ENCODE measurements at regions not wholly inside any gene's neighbourhood (a gene's known extent, or its start where the extent isn't known, plus 50 kb on each side); places are given as distances from the start of the nearest gene placed in this dataset.
"Not testable (repeated sequence)": the region's sequence is repeated elsewhere in the genome, so short reads cannot be mapped to it uniquely, and the experiment has no call there.

DNA sequence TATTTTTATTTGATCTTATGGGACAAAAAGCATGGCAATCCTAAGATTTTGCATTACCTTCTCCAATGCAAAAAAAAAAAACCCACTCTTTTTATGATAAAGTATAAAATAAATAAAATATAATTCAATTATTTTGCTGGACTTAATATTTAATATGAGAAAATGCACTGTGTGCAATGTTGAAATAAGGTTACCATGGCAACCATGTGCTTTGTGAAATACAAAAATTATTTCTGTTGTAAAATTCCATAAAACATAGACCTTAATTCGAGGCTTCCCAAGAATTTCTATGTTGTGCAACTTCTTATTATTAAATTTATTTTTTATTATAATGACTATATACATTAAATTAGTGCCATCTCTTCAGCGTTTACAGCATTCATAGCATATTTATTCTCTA is 989.5 kb downstream of the MRPL39 start:
- DNase-seq (no peak), ATAC-seq (ENCODE audit: poor library complexity) (no peak)
- intact Hi-C loops (cut with DNase I) = no loop called here

DNA sequence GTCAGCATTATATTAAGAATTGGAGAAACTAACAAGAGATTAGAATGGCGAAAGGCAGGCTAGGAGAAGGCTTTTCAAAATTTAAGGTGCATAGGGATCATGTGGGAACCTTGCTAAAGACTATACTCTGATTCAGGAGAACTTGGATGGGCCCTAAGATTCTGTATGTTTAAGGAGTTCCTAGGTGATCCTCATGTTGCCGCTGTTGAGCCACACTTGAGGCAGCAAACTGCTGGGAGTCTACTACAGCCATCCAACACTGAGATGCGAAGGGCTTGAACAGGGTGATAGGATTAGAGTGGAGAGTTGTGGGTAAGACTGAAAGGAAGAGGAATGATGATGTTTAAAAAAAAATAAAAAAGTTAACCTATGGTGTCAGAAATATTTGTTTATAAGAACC is 1013.2 kb downstream of the MRPL39 start:
- DNase-seq = no peak
- intact Hi-C loops (cut with DNase I) = no loop called here
- no peak for ATAC-seq (ENCODE audit: poor library complexity)

DNA sequence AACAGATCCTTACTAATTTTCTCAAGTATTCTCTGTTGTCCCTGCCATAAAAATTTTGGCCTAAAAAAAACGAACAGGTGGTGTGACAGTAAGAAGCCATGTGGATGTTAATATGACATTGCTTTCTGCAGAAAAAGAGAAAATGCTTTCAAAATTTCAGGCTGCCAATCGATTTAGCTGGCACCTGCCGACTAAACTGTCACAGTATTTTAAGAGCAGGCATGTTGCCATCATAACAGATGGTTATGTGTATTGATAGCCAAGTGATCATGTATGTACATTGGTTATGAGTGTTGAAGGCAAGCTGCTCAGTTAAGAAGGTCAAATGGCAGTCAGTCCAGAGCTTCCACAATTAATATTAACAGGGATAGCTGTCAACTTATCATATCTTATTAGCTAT is 1017.0 kb downstream of the MRPL39 start:
- no peak for DNase-seq
- intact Hi-C loops (cut with DNase I) = no loop called here
- ATAC-seq (ENCODE audit: poor library complexity) = no peak

DNA sequence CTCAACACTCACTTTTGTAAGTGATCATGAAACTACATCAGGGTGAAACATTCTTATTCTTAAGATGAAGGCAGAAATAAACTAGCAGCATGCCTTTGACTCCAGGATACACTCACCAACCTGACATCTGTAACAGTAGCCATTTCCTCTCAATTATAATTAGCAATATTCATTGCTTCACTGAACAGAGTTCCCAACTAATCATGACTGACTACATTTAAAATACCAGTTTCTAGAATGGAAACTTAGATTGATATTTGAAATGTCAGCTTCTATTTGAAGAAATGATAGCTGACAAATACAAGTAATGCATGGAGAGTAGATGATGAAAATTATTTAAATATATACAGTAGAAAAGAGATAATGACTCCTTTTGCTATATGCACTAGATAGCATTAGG is 1023.8 kb downstream of the MRPL39 start:
- no peak for ATAC-seq (ENCODE audit: poor library complexity)
- intact Hi-C loops (cut with DNase I) = no loop called here
- no peak for DNase-seq

DNA sequence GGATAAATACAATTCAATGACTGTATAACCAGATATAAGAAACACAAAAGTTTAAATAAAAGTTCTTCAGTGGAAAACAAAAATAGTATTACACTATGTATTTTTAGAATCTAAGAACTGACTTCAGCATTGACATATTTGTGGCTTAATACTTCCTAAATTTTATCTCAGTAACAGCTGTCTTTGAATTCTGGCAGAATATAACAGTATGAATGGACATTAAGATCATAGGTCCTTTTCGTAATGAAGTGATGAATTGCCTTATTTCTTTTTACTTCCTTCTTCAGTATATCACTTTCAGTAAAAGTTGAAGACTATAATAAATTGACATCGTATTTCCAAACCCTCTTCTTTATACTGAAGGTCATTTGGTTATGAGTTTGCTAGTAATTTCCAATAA is 1030.0 kb downstream of the MRPL39 start:
- no peak for ATAC-seq (ENCODE audit: poor library complexity)
- no peak for DNase-seq
- intact Hi-C loops (cut with DNase I) = no loop called here

DNA sequence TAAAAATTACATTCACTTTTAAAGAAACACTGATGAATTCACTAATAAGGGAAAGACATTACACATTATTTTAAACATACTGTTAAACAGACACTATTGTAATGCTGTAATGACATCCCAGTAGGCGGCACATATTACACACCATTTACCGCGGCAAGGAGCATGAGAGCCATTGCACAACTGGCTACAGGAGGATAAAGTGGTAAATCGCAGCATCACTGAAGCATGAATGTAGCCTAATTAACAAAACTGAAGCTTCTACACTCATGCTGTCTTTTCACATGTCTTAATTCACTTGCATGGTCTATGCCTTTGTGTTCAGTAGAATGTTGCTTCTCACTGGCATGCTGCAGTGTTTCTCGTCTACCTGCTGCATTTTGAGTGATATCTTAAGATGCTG is 1046.0 kb downstream of the MRPL39 start:
- no peak for ATAC-seq (ENCODE audit: poor library complexity)
- no peak for DNase-seq
- intact Hi-C loops (cut with DNase I) = no loop called here

DNA sequence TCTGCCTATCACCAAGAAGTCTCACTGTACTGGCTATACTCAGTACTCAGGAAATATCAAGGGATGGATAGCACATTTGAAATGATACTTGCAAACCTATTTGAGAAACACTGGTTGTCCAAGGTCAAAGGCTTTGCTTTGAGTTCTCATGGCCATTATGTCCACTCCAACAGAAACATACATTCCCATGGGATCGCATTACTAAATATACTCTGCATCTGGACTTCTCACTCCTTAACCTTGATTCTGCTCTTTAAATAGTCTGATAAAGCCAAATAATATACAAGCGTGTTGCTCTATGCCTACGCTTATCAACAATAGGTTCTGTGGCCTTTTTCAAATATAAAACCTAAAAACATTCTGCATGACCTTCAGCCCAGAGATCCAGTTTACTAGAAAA is 1054.8 kb downstream of the MRPL39 start:
- intact Hi-C loops (cut with DNase I) = no loop called here
- ATAC-seq (ENCODE audit: poor library complexity) = peak; percentile 36
- DNase-seq = no peak

DNA sequence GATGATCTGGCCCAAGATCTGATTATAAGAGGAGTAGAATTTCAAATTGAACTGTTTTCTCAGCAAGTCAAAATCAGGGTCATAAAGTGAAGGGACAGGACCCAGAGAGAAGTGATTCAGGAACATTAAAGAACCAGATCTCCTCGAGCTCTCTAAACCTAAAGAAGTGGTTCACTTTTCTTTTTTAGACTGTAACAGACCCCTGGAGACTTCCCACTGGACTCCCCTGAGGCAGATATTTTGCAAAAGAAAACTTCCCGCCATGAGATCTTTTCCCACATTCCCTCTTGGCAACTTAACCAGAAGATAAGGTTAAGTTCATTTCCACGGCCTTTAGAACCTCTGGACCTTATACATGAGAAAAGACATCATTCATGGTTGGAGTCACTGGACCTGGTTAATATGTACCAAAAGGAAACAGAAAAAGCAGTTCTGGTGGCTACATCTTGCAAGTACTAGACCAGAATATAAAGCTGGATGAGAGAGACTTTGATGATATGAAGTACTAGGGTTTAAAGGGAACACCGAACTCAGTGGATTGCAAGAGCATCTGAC is 1061.4 kb downstream of the MRPL39 start:
- DNase-seq (no peak), ATAC-seq (ENCODE audit: poor library complexity) (peak; percentile 29)

DNA sequence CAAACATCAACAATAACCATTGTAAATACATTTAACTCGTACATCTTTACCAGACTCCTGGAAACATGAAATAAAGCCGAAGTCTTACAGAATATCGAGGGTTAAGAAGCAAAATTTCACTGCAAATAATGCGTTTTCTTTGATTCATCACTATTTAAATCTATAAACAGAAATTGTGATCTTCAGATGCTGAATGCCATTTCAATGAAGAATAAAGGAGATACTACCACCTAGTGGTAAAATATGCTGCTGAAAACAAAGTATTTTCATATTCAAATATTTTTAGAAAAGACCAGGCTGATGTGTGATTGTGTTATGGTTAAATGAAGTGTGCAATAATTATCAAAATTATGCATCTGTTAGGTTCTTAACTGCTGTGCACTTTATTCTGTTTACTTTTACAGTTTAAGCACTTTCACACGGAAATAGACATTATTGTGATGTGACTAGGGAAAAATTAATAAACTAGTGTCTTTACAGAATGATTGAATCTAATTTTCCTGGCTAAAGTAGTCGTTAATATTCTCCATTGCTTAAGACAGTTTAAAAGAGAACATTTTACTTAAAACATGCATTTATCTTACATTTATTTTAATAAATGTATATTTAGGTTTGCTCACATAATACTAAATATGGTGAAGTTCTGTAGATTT is 1093.1 kb downstream of the MRPL39 start:
- DNase-seq = no peak
- intact Hi-C loops (cut with DNase I) = no loop called here
- no peak for ATAC-seq (ENCODE audit: poor library complexity)

More for the DNA sequence above, 1061.4 kb downstream of the MRPL39 start:
- intact Hi-C loops (cut with DNase I) = no loop called here

DNA sequence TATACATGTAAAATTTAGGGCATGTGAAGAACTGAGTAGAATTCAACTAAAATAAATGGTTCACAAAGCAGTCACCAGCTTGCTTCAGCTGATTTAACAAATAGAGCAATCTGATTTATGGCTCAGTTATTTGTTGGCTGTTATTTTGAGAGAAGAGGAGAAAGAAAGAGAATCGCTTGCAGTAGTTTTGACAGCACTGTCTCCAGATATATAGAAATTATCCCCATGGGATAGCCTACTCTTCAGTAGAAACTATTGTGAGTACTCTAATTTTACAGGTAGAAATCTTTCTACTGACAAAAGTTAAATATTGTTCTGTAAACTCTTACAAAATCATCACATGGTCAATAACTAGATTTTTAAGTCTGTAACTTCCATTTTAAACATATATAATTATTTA is 1098.2 kb downstream of the MRPL39 start:
- DNase-seq (no peak), ATAC-seq (ENCODE audit: poor library complexity) (no peak)
- intact Hi-C loops (cut with DNase I) = no loop called here

DNA sequence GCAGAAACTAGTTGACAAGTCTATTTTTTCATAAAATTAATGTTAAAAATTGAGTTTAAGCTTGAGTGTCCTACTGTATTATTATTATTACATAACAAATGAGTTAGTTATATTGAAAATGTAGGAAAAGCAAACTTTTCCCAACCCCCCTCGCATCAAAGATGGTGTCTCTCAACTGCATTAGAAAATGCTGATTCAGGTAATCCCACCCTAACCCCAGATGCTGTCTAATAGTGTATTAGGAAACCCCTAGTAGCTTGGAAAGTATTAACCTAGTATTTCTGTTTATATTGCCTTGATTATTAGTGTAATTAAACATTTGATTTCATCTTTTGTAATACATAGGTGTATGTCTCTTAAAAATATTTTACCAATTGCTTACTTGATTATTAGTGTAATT is 1120.3 kb downstream of the MRPL39 start:
- DNase-seq (no peak), ATAC-seq (ENCODE audit: poor library complexity) (no peak)
- intact Hi-C loops (cut with DNase I) = no loop called here

DNA sequence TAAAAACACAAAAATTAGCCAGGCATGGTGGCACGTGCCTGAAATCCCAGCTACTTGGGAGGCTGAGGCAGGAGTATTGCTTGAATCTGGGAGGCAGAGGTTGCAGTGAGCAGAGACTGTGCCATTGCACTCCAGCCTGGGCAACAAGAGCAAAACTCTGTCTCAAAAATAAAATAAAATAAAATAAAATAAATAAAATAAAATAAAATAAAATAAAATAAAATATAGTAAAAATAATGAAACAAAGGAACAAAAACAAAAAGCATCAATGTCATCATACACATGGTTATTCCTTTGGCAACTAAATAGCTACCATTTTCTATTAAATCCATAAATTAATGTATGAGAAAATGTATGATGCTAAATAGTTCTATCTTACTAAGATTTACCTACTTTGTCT is 1123.9 kb downstream of the MRPL39 start:
- DNase-seq; intact Hi-C loops (cut with DNase I); ATAC-seq (ENCODE audit: poor library complexity): not testable (repeated sequence)

DNA sequence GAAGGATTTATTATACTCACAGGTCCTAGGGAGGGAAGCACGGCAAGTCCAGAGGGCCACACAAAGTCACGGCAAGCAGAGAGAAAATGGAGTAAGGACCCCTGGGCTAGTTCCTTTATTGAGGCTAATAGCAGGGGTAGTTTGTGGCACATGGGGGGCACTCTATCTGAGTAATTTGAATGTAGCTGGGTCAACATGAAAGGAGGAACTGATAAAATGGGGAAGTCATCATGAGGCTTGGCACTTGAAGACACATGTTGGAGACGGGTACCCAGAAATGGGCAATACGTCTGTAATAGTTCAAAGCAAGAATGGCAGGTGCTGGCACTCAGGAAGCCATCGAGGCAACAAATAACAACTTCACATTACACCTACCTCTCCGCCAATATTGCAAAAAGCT is 1136.4 kb downstream of the MRPL39 start:
- intact Hi-C loops (cut with DNase I) = no loop called here
- ATAC-seq (ENCODE audit: poor library complexity) (no peak), DNase-seq (no peak)

DNA sequence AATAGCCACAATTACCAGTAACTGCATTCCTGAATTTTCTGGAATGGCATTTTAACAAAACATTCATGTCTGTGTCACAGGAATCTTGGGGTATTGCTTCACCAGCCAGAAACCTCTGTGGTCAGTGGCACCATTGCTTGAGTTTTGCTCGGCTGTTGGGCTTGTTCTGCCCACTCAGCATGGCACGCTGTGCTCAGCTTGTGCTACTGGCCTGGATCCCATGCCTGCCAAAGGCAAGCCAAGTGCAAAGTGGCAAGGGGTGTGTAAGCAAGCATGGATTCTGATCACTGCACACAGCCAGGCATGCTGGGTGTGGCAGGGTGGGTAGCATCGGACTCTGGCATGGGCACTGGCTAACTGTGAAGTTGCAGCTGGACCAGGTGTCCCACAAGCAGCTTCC is 1150.9 kb downstream of the MRPL39 start:
- no peak for ATAC-seq (ENCODE audit: poor library complexity)

DNA sequence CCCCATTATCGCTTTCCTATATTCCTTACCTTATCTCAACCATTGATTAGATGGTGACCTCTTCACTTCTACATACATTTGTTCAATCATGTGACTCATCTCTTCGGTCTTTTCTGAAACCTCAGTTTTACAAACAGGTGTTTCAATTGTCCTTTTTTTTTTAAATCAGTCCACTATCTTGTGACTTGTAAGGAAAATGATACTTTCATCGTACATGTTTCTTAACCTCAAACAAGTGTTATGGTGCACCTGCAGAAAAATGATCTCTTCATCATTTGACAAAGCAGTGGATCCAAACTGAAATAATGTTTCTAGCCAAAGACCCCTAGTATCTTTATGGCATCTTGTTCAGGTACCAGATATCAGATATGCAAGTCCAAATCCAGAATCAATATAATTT is 1157.2 kb downstream of the MRPL39 start:
- intact Hi-C loops (cut with DNase I) = no loop called here
- no peak for DNase-seq
- no peak for ATAC-seq (ENCODE audit: poor library complexity)

More for the DNA sequence above, 1150.9 kb downstream of the MRPL39 start:
- intact Hi-C loops (cut with DNase I) = no loop called here
- DNase-seq = peak; percentile 27

DNA sequence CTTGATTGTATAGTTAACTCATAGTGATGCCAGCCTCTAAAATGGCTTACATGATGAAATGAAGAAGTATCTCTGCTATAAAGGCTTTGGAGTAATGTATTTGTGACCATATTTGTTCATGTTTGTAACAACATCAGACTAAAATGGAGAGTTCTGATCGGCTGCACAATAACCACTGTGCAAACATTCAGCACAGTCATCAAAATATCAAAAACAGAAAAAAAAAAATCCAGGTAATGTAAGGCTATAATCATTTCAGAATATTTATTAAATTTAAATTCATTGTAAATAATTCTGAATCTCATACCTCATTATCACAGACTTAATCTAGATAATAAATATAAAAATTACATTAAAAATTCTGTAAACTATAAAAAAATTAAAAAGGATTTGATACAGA is 1161.8 kb downstream of the MRPL39 start:
- DNase-seq = no peak
- no peak for ATAC-seq (ENCODE audit: poor library complexity)
- intact Hi-C loops (cut with DNase I) = no loop called here

DNA sequence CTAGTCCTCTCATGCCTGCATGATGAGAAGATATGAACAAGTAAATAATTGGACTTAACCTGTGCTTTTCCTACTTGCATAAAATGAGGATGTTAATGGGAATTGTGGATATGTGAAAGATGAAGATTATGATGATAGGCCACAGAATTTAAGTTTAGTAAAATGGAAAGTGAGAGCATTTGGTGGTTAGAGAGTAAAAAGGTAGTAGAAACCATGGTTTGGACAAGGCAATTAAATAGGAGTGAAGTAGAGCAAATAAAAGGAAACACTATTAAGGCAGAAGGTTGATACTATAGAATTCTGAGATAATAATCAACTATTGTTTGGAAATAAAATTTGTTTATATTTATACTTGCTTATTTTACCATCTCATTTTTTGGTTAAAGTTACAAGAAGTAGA is 1162.5 kb downstream of the MRPL39 start:
- DNase-seq = no peak

DNA sequence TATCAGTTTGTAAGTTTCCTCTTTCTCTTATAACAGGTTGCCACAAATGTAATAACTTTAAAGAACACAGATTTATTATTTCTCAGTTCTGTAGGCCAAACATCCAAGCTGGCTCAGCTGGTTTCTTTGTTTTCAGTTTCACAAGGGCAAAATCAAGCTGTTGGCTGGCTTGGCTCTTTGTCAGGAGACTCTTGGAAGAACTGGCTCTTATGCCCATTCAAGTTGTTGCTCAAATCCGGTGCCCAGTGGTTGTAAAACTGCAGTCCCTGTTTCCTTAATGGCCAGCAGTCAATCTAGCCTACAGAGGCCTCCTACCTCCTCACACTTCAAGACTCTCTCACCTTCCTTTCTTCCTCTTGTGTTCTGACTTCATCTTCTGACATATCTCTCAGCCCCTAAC is 1171.0 kb downstream of the MRPL39 start:
- intact Hi-C loops (cut with DNase I) = no loop called here
- ATAC-seq (ENCODE audit: poor library complexity) (no peak), DNase-seq (no peak)

More for the DNA sequence above, 1162.5 kb downstream of the MRPL39 start:
- no peak for ATAC-seq (ENCODE audit: poor library complexity)
- intact Hi-C loops (cut with DNase I) = no loop called here

DNA sequence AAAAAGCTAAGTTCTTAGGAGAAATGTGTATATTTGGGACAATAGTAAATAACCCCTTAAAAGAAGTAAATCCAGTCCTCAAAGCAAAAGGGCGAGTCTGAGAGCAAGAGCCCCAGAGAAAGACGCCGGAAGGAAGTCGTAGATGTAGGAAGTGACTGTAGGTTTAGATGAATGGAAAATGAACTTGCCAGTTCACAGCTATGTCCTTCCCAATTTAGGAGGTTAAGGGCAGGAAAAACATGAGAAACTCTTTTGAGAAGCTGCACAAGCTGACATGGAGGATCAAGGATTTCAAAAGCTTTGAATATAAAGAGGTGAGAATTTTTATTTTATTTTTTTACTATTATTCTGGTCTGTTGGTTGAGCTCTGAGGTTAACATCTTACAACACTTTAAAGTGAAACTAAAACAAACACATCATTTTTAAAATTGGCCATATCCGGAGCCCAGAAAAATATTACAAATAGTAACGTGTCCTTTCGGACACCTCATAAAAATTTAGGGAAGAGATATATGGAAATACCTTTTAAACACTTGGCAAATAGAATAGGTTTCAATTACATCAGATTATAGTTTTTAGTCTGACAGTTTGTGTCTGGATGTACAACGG is 1178.6 kb downstream of the MRPL39 start:
- no peak for ATAC-seq (ENCODE audit: poor library complexity)
- intact Hi-C loops (cut with DNase I) = no loop called here
- no peak for DNase-seq

DNA sequence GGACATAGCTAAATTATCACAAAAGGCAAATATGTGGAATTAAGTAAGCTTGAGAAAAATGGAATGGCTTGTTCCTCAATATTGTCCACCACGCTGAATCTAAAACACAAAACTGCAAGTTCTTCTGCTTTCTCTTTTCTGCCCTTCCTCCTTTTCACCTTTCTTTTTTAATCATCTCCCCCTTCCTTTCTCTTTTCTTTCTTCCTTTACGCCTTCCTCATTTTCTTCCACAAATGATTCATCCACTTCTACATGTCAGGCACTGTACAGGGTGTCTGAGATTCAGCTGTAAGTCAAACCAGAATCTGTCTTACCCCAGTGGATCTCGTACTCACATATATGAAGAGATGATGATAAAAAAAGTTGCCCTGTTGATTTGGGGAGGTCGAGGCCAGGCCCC is 1182.5 kb downstream of the MRPL39 start:
- ATAC-seq (ENCODE audit: poor library complexity) = no peak
- DNase-seq = no peak
- intact Hi-C loops (cut with DNase I) = no loop called here

DNA sequence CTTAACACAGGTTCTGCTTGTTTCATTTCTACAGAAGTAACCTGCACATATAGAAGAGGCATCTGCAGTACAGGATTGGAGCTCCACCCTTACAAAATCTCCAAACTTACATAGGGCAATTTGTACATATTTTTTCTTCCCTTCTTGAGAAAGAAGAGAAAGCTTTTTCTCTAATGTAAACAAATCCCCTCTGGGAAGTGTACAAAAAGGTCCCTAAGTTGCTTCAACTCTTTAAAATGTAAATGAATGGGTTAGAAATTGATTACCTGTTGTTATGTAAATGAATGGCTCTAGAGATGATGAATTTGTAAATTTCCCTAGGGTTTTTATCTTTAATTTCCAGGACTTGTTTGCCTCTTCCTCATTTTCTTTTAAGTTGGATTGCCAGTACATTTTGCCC is 1183.7 kb downstream of the MRPL39 start:
- intact Hi-C loops (cut with DNase I) = no loop called here
- DNase-seq (no peak), ATAC-seq (ENCODE audit: poor library complexity) (no peak)
